Fibroblast of lung (primary cell): ENCODE measurements at regions not wholly inside any gene's neighbourhood (a gene's known extent, or its start where the extent isn't known, plus 50 kb on each side); places are given as distances from the start of the nearest gene placed in this dataset.

Source experiments
- DNase-seq, 2 donors: peaks; one replicate each; pipeline versions ENCODE4 v3.0.0 to v3.0.0-alpha.2; 2010; ENCODE audit warnings: low read depth in 2 of 2
- H2AFZ ChIP-seq: 2 replicates; pipeline ENCODE4 v1.5.1; 2012; ENCODE audit warnings: low read length, control low read depth, inconsistent platforms
- H3K27ac ChIP-seq: 2 replicates; pipeline ENCODE4 v1.5.1; 2011; ENCODE audit warnings: low read length, control low read depth; ENCODE audit not compliant: insufficient read depth
- H3K27me3 ChIP-seq: 2 replicates; pipeline ENCODE4 v1.5.1; 2011; ENCODE audit warnings: mild to moderate bottlenecking, low read length; ENCODE audit not compliant: control insufficient read depth, insufficient read depth
- H3K36me3 ChIP-seq: 2 replicates; pipeline ENCODE4 v1.5.1; 2011; ENCODE audit warnings: low read length; ENCODE audit not compliant: control insufficient read depth, insufficient read depth
- H3K4me1 ChIP-seq: 2 replicates; pipeline ENCODE4 v1.5.1; 2011; ENCODE audit warnings: low read length; ENCODE audit not compliant: control insufficient read depth, insufficient read depth; ENCODE audit errors: extremely low read depth
- H3K4me2 ChIP-seq: 2 replicates; pipeline ENCODE4 v1.5.1; 2011; ENCODE audit warnings: low read length, control low read depth; ENCODE audit not compliant: insufficient read depth; ENCODE audit errors: extremely low read depth
- H3K4me3 ChIP-seq, 4 experiments: fragments of 200-600 bp in 1 of 4; sonication (generic) in 1 of 4; replicated peaks in 1 of 4; 2 replicates each; pipeline ENCODE4 v1.5.1; 2011 to 2016; ENCODE audit warnings: low read length in 4 of 4, low read depth in 3 of 4, mild to moderate bottlenecking in 3 of 4, control low read depth in 2 of 4, inconsistent platforms in 1 of 4, mixed read lengths in 1 of 4; ENCODE audit not compliant: insufficient read depth in 1 of 4; ENCODE audit errors: control extremely low read depth in 1 of 4
- H3K79me2 ChIP-seq: 2 replicates; pipeline ENCODE4 v1.5.1; 2012; ENCODE audit warnings: mild to moderate bottlenecking, low read length, inconsistent platforms; ENCODE audit not compliant: control insufficient read depth, insufficient read depth
- H3K9ac ChIP-seq: 2 replicates; pipeline ENCODE4 v1.5.1; 2011; ENCODE audit warnings: mild to moderate bottlenecking, low read length, control low read depth; ENCODE audit not compliant: insufficient read depth
- H3K9me3 ChIP-seq: 2 replicates; pipeline ENCODE4 v1.5.1; 2012; ENCODE audit warnings: low read depth, low read length; ENCODE audit not compliant: control insufficient read depth, insufficient read depth
- H4K20me1 ChIP-seq: 2 replicates; pipeline ENCODE4 v1.5.1; 2011; ENCODE audit warnings: low read length; ENCODE audit not compliant: control insufficient read depth, insufficient read depth; ENCODE audit errors: extremely low read depth
- EZH2 ChIP-seq: IDR thresholded peaks from 2 replicates; pipeline ENCODE4 v1.5.1; 2012; ENCODE audit warnings: low read length, control low read depth, mild to moderate bottlenecking; ENCODE audit errors: missing control alignments
- TF ChIP-seq, protein P1 (sequence below), 2 donors: IDR thresholded peaks in 1 of 2; conservative IDR thresholded peaks in 1 of 2; 1 replicate in 1 of 2; 2 replicates in 1 of 2; pipeline ENCODE4 v1.5.1; 2011 to 2012; ENCODE audit warnings: low read length in 2 of 2, control low read depth in 1 of 2, inconsistent platforms in 1 of 2, low read depth in 1 of 2, mild to moderate bottlenecking in 1 of 2

DNA sequence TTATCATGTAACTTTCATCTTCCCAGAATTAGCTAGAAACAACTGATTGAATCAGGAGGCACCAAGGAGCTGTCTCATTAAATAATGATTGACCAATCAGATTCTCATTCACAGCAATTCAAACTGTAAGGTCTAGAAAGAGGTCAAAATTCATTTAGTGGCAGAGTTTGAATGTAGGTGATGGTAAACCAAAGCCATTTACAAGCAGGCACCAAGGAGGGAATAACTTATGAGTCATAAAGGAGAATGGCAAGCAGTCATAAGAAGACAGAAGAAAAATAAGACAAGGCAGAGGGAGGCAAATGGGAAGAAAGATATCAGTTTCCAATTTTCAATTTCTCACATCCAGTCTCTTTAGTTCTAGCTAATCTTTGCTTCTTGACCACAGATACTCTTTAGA lies 52.9 kb upstream of the DEFB112 start:
- no peak overlapping the region for H2AFZ ChIP-seq
- no peaks in the 10 kb centered on the region for H3K79me2 ChIP-seq
- H4K20me1 ChIP-seq, result no peaks in the 10 kb centered on the region

DNA sequence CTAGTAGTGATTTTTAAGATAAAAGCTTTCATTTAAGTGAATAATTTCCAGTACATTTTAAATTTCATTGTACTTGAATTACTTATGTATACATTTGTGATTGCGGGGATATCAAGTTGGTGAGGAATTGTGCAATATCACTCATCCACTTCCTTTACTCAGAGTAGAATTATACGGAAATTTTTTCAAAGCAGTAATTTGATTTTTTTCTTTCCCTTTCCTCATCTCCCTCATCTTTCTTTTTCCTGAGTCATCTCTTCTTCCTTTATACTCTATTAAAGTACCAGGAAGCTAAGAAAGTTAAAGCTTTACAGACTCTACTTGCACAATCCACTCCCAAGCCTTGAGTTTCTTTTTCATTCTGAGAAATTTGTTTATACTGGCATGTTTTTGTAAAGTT lies 60.9 kb upstream of the DEFB112 start:
- peak in 1 of 2 donors; percentile 4 for DNase-seq
- Histone ChIP-seq H3K27me3 (no peaks in the 10 kb centered on the region), H3K9ac (no peak overlapping the region), H3K27ac (no peak overlapping the region), H4K20me1 (no peaks in the 10 kb centered on the region), H3K9me3 (no peaks in the 10 kb centered on the region), H3K4me1 (no peaks in the 10 kb centered on the region), H2AFZ (no peak overlapping the region), H3K4me3 (no peak overlapping the region), H3K4me2 (no peak overlapping the region), H3K79me2 (no peaks in the 10 kb centered on the region), H3K36me3 (no peaks in the 10 kb centered on the region)
- TF ChIP-seq, protein P1, sequence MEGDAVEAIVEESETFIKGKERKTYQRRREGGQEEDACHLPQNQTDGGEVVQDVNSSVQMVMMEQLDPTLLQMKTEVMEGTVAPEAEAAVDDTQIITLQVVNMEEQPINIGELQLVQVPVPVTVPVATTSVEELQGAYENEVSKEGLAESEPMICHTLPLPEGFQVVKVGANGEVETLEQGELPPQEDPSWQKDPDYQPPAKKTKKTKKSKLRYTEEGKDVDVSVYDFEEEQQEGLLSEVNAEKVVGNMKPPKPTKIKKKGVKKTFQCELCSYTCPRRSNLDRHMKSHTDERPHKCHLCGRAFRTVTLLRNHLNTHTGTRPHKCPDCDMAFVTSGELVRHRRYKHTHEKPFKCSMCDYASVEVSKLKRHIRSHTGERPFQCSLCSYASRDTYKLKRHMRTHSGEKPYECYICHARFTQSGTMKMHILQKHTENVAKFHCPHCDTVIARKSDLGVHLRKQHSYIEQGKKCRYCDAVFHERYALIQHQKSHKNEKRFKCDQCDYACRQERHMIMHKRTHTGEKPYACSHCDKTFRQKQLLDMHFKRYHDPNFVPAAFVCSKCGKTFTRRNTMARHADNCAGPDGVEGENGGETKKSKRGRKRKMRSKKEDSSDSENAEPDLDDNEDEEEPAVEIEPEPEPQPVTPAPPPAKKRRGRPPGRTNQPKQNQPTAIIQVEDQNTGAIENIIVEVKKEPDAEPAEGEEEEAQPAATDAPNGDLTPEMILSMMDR (conservative IDR thresholded peaks at IDR 0.05 in 1 of 2, IDR thresholded peaks at IDR 0.05 in 1 of 2; ENCODE audit: low read depth in 1 of 2, low read length in 2 of 2), result no peak
- TF ChIP-seq EZH2, result no peak

More for the DNA sequence above, 52.9 kb upstream of the DEFB112 start:
- Histone ChIP-seq H3K4me1 (no peaks in the 10 kb centered on the region), H3K9ac (no peak overlapping the region), H3K27ac (no peak overlapping the region), H3K27me3 (no peaks in the 10 kb centered on the region), H3K4me3 (no peak overlapping the region), H3K36me3 (no peaks in the 10 kb centered on the region), H3K4me2 (no peak overlapping the region), H3K9me3 (no peaks in the 10 kb centered on the region)
- no peak for DNase-seq
- TF ChIP-seq, protein P1 (conservative IDR thresholded peaks at IDR 0.05 in 1 of 2, IDR thresholded peaks at IDR 0.05 in 1 of 2; ENCODE audit: low read depth in 1 of 2, low read length in 2 of 2), result no peak
- TF ChIP-seq EZH2, result no peak

DNA sequence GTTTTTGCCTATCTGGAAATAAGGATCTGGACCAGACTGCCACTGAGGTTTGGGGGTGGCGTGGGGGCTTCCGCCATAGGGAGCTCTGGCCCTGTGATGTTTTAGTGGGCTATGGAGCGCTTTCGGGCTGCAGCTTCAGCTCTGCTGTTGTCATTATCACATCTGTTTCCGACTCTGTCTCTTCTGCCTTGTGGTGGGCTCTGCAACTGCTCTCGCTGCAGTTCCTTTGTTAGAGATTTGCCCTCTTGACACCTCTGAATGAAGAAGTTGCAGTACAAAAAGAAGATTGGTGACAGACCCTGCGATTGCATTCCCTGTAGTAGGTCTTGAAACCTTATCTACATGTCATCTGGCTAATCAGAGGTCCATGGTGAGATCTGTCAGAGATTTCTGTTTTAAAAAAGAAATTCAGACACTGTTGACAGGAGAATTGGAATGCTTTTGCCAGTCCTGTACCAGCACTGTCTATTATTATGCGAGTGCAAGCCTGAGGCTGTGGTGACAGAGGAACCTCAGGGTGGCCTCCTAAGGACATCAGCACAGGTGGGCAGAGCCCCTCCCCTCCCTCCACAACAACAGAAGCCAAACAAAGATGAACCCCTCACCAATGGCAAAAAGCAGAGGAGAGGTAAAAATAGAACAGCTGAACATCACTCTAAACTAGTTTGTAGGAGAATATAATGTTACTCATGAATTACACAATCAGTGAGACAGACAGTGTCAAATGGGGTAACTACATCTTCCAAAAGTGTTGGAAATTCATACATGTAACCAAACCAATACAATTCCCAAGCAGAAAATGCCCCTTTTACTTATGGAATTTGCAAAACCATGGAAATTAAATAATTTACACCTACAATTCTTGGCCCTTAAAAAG lies 63.5 kb upstream of the DEFB112 start:
- Histone ChIP-seq H3K9me3 (no peaks in the 10 kb centered on the region), H3K79me2 (no peaks in the 10 kb centered on the region), H2AFZ (no peak overlapping the region), H4K20me1 (no peaks in the 10 kb centered on the region), H3K27me3 (no peaks in the 10 kb centered on the region), H3K36me3 (no peaks in the 10 kb centered on the region), H3K4me3 (no peak overlapping the region), H3K27ac (no peak overlapping the region), H3K4me2 (no peak overlapping the region), H3K4me1 (no peaks in the 10 kb centered on the region), H3K9ac (no peak overlapping the region)
- DNase-seq, result peak in 1 of 2 donors; percentile 12
- TF ChIP-seq, protein P1 (conservative IDR thresholded peaks at IDR 0.05 in 1 of 2, IDR thresholded peaks at IDR 0.05 in 1 of 2; ENCODE audit: low read depth in 1 of 2, low read length in 2 of 2), result no peak
- no peak for TF ChIP-seq EZH2
